GM23338 (cell line): ENCODE measurements at regions not wholly inside any gene's neighbourhood (a gene's known extent, or its start where the extent isn't known, plus 50 kb on each side); places are given as distances from the start of the nearest gene placed in this dataset.

ENCODE experiments used
- ATAC-seq: fragments of 200-7000 bp; cut with Tn5 transposase; 3 replicates; pipeline ENCODE4 v1.9.1; 2020
- DNase-seq: peaks from one replicate; pipeline ENCODE4 v3.0.0-alpha.2; 2015; ENCODE audit warnings: low spot score
- H2AFZ ChIP-seq: fragments of 200-600 bp; sonication (generic); 2 replicates; pipeline ENCODE4 v1.8.0; 2016; ENCODE audit warnings: antibody characterized with exemption, mild to moderate bottlenecking, moderate library complexity
- H3F3A ChIP-seq: fragments of 200-600 bp; sonication (generic); replicated peaks from 2 replicates; pipeline ENCODE4 v1.8.0; 2017; ENCODE audit warnings: antibody characterized with exemption, mixed run types, low read depth
- H3K27ac ChIP-seq: fragments of 200-600 bp; sonication (generic); 2 replicates; pipeline ENCODE4 v1.6.1; 2016; ENCODE audit warnings: low read depth
- H3K27me3 ChIP-seq: fragments of 200-600 bp; sonication (generic); 2 replicates; pipeline ENCODE4 v1.8.0; 2016; ENCODE audit warnings: mild to moderate bottlenecking, mixed run types, moderate library complexity; ENCODE audit not compliant: insufficient read depth
- H3K36me3 ChIP-seq: fragments of 200-600 bp; sonication (generic); 2 replicates; pipeline ENCODE4 v1.8.0; 2016; ENCODE audit warnings: mild to moderate bottlenecking; ENCODE audit not compliant: insufficient read depth
- H3K4me1 ChIP-seq: fragments of 200-600 bp; sonication (generic); 2 replicates; pipeline ENCODE4 v1.8.0; 2016; ENCODE audit warnings: mild to moderate bottlenecking, moderate library complexity; ENCODE audit not compliant: insufficient read depth
- H3K4me2 ChIP-seq: fragments of 200-600 bp; sonication (generic); 2 replicates; pipeline ENCODE4 v1.7.1; 2017; ENCODE audit warnings: mixed run types
- H3K4me3 ChIP-seq: fragments of 200-600 bp; sonication (generic); 2 replicates; pipeline ENCODE4 v1.6.1; 2016; ENCODE audit warnings: mixed run types
- H3K79me2 ChIP-seq: fragments of 200-600 bp; sonication (generic); replicated peaks from 2 replicates; pipeline ENCODE4 v1.8.0; 2017; ENCODE audit warnings: mild to moderate bottlenecking; ENCODE audit not compliant: insufficient read depth
- H3K9me2 ChIP-seq: fragments of 200-600 bp; sonication (generic); 2 replicates; pipeline ENCODE4 v1.8.0; 2017; ENCODE audit not compliant: insufficient read depth
- H4K20me1 ChIP-seq: fragments of 200-600 bp; sonication (generic); replicated peaks from 2 replicates; pipeline ENCODE4 v1.8.0; 2017; ENCODE audit warnings: mild to moderate bottlenecking; ENCODE audit not compliant: insufficient read depth
- H3K27ac Mint-ChIP-seq: 2 replicates; pipeline ENCODE4 v1.8.0; 2020; ENCODE audit warnings: inconsistent platforms, mild to moderate bottlenecking, moderate library complexity, mixed read lengths
- H3K27me3 Mint-ChIP-seq: 3 replicates; pipeline ENCODE4 v1.8.0; 2022; ENCODE audit warnings: low read depth, mild to moderate bottlenecking, moderate library complexity, mixed read lengths, inconsistent platforms; ENCODE audit not compliant: insufficient read depth, poor library complexity
- H3K36me3 Mint-ChIP-seq: 3 replicates; pipeline ENCODE4 v1.8.0; 2021; ENCODE audit warnings: low read depth, mild to moderate bottlenecking, inconsistent platforms, moderate library complexity, mixed read lengths
- H3K4me1 Mint-ChIP-seq: 3 replicates; pipeline ENCODE4 v1.8.0; 2020; ENCODE audit warnings: mild to moderate bottlenecking, inconsistent platforms, mixed read lengths
- H3K4me3 Mint-ChIP-seq: 3 replicates; pipeline ENCODE4 v1.8.0; 2021; ENCODE audit warnings: moderate library complexity, mild to moderate bottlenecking, inconsistent platforms, mixed read lengths
- H3K9me3 Mint-ChIP-seq: 3 replicates; pipeline ENCODE4 v1.8.0; 2020; ENCODE audit warnings: moderate library complexity, mild to moderate bottlenecking, inconsistent platforms, mixed read lengths
- JUNB ChIP-seq: IDR thresholded peaks from one replicate; pipeline ENCODE4 v1.6.1; 2016; ENCODE audit warnings: antibody characterized with exemption; ENCODE audit not compliant: unreplicated experiment
- POLR2AphosphoS5 ChIP-seq: IDR thresholded peaks from 2 replicates; pipeline ENCODE4 v1.6.1; 2016; ENCODE audit warnings: antibody characterized with exemption, low read depth
- TF ChIP-seq, protein P1 (sequence below): fragments of 250-450 bp; sonication (Bioruptor Pico); IDR thresholded peaks from 2 replicates; pipeline ENCODE4 v1.5.0; 2020; ENCODE audit warnings: mild to moderate bottlenecking, moderate library complexity
- TF ChIP-seq, protein P2 (sequence below): IDR thresholded peaks from one replicate; pipeline ENCODE4 v1.6.1; 2018; ENCODE audit warnings: antibody characterized with exemption; ENCODE audit not compliant: unreplicated experiment
- TF ChIP-seq, protein P3 (sequence below): IDR thresholded peaks from 2 replicates; pipeline ENCODE4 v1.6.1; 2016; ENCODE audit warnings: antibody characterized with exemption

DNA sequence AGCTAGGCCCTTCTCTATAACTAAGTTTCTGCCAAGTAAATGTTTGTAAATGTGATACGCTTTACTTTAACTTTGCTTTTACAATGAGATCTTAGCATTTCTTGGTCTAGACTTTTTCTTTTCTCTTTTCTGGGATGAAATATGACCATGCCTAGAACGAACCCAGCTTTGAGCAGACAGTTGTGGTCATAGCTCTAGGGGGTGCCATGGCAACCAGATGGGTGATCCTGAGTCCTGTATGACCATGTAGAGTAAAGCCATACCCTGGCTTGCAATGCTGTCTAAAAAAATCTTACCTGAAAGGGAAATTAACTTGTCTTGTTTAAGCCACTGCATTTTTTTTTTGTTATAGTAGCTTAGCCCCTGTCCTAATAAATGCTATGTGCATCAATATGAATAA, 956.3 kb downstream of the SLC4A3 start (continued):
- TF ChIP-seq, protein P1, sequence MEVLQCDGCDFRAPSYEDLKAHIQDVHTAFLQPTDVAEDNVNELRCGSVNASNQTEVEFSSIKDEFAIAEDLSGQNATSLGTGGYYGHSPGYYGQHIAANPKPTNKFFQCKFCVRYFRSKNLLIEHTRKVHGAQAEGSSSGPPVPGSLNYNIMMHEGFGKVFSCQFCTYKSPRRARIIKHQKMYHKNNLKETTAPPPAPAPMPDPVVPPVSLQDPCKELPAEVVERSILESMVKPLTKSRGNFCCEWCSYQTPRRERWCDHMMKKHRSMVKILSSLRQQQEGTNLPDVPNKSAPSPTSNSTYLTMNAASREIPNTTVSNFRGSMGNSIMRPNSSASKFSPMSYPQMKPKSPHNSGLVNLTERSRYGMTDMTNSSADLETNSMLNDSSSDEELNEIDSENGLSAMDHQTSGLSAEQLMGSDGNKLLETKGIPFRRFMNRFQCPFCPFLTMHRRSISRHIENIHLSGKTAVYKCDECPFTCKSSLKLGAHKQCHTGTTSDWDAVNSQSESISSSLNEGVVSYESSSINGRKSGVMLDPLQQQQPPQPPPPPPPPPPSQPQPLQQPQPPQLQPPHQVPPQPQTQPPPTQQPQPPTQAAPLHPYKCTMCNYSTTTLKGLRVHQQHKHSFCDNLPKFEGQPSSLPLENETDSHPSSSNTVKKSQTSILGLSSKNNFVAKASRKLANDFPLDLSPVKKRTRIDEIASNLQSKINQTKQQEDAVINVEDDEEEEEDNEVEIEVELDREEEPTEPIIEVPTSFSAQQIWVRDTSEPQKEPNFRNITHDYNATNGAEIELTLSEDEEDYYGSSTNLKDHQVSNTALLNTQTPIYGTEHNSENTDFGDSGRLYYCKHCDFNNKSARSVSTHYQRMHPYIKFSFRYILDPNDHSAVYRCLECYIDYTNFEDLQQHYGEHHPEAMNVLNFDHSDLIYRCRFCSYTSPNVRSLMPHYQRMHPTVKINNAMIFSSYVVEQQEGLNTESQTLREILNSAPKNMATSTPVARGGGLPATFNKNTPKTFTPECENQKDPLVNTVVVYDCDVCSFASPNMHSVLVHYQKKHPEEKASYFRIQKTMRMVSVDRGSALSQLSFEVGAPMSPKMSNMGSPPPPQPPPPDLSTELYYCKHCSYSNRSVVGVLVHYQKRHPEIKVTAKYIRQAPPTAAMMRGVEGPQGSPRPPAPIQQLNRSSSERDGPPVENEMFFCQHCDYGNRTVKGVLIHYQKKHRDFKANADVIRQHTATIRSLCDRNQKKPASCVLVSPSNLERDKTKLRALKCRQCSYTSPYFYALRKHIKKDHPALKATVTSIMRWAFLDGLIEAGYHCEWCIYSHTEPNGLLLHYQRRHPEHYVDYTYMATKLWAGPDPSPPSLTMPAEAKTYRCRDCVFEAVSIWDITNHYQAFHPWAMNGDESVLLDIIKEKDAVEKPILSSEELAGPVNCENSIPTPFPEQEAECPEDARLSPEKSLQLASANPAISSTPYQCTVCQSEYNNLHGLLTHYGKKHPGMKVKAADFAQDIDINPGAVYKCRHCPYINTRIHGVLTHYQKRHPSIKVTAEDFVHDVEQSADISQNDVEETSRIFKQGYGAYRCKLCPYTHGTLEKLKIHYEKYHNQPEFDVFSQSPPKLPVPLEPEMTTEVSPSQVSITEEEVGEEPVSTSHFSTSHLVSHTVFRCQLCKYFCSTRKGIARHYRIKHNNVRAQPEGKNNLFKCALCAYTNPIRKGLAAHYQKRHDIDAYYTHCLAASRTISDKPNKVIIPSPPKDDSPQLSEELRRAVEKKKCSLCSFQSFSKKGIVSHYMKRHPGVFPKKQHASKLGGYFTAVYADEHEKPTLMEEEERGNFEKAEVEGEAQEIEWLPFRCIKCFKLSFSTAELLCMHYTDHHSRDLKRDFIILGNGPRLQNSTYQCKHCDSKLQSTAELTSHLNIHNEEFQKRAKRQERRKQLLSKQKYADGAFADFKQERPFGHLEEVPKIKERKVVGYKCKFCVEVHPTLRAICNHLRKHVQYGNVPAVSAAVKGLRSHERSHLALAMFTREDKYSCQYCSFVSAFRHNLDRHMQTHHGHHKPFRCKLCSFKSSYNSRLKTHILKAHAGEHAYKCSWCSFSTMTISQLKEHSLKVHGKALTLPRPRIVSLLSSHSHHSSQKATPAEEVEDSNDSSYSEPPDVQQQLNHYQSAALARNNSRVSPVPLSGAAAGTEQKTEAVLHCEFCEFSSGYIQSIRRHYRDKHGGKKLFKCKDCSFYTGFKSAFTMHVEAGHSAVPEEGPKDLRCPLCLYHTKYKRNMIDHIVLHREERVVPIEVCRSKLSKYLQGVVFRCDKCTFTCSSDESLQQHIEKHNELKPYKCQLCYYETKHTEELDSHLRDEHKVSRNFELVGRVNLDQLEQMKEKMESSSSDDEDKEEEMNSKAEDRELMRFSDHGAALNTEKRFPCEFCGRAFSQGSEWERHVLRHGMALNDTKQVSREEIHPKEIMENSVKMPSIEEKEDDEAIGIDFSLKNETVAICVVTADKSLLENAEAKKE (CRISPR knock-in tag): no peak

DNA sequence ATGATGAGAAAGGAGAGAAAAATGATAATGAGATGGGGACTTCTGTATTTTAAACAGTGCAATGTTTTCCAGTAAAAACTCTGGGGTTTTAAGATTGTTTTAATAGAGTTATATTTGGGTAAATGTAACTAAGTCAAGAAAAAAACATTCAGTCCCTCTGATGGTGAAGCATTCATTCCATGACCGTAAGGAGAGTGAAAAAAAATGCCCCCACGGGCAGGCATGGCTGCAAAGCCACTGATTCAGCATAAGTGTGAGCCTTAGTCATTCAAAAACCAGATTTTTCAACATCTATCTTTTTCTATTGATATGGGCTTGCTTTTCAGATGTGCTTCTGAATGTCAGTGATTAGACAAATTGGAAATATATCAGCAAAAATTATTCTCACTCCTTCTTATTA, 957.8 kb downstream of the SLC4A3 start:
- Mint-ChIP-seq H3K27ac (no peak overlapping the region), H3K36me3 (no peaks in the 10 kb centered on the region), H3K9me3 (no peaks in the 10 kb centered on the region), H3K27me3 (no peaks in the 10 kb centered on the region), H3K4me3 (no peak overlapping the region), H3K4me1 (no peaks in the 10 kb centered on the region)
- no peaks in the 10 kb centered on the region for H4K20me1 ChIP-seq
- no peak overlapping the region for H3K4me3 ChIP-seq
- H3K36me3 ChIP-seq: no peaks in the 10 kb centered on the region
- H2AFZ ChIP-seq: no peak overlapping the region
- no peak for ATAC-seq
- H3K4me2 ChIP-seq: no peak overlapping the region
- H3K27me3 ChIP-seq: no peaks in the 10 kb centered on the region
- no peak for DNase-seq
- H3K27ac ChIP-seq: no peak overlapping the region
- no peaks in the 10 kb centered on the region for H3F3A ChIP-seq
- H3K4me1 ChIP-seq: no peaks in the 10 kb centered on the region; the same call in 1 of the 2 replicates
- H3K79me2 ChIP-seq: no peaks in the 10 kb centered on the region
- no peaks in the 10 kb centered on the region for H3K9me2 ChIP-seq
- TF ChIP-seq, protein P1 (CRISPR knock-in tag): no peak
- TF ChIP-seq JUNB (no peak), POLR2AphosphoS5 (no peak)
- TF ChIP-seq, protein P2, sequence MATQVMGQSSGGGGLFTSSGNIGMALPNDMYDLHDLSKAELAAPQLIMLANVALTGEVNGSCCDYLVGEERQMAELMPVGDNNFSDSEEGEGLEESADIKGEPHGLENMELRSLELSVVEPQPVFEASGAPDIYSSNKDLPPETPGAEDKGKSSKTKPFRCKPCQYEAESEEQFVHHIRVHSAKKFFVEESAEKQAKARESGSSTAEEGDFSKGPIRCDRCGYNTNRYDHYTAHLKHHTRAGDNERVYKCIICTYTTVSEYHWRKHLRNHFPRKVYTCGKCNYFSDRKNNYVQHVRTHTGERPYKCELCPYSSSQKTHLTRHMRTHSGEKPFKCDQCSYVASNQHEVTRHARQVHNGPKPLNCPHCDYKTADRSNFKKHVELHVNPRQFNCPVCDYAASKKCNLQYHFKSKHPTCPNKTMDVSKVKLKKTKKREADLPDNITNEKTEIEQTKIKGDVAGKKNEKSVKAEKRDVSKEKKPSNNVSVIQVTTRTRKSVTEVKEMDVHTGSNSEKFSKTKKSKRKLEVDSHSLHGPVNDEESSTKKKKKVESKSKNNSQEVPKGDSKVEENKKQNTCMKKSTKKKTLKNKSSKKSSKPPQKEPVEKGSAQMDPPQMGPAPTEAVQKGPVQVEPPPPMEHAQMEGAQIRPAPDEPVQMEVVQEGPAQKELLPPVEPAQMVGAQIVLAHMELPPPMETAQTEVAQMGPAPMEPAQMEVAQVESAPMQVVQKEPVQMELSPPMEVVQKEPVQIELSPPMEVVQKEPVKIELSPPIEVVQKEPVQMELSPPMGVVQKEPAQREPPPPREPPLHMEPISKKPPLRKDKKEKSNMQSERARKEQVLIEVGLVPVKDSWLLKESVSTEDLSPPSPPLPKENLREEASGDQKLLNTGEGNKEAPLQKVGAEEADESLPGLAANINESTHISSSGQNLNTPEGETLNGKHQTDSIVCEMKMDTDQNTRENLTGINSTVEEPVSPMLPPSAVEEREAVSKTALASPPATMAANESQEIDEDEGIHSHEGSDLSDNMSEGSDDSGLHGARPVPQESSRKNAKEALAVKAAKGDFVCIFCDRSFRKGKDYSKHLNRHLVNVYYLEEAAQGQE: no peak
- TF ChIP-seq, protein P3, sequence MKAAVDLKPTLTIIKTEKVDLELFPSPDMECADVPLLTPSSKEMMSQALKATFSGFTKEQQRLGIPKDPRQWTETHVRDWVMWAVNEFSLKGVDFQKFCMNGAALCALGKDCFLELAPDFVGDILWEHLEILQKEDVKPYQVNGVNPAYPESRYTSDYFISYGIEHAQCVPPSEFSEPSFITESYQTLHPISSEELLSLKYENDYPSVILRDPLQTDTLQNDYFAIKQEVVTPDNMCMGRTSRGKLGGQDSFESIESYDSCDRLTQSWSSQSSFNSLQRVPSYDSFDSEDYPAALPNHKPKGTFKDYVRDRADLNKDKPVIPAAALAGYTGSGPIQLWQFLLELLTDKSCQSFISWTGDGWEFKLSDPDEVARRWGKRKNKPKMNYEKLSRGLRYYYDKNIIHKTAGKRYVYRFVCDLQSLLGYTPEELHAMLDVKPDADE: no peak
